ENCODE measurements at regions not wholly inside any gene's neighbourhood (a gene's known extent, or its start where the extent isn't known, plus 50 kb on each side); places are given as distances from the start of the nearest gene placed in this dataset.

- no peak for DNase-seq (ENCODE audit: low read depth, low spot score)
- in situ Hi-C loops (cut with HindIII; ENCODE audit: low sequenced_read_pairs), result no loop called here
- H3K4me3 ChIP-seq (ENCODE audit: low read depth, low read length), result no peak overlapping the region
- TF ChIP-seq, protein P1, sequence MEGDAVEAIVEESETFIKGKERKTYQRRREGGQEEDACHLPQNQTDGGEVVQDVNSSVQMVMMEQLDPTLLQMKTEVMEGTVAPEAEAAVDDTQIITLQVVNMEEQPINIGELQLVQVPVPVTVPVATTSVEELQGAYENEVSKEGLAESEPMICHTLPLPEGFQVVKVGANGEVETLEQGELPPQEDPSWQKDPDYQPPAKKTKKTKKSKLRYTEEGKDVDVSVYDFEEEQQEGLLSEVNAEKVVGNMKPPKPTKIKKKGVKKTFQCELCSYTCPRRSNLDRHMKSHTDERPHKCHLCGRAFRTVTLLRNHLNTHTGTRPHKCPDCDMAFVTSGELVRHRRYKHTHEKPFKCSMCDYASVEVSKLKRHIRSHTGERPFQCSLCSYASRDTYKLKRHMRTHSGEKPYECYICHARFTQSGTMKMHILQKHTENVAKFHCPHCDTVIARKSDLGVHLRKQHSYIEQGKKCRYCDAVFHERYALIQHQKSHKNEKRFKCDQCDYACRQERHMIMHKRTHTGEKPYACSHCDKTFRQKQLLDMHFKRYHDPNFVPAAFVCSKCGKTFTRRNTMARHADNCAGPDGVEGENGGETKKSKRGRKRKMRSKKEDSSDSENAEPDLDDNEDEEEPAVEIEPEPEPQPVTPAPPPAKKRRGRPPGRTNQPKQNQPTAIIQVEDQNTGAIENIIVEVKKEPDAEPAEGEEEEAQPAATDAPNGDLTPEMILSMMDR (IDR thresholded peaks at IDR 0.05; ENCODE audit: low read depth, low read length), result no peak
Observed at GRCh38 chr4:4693755-4694295, 152.0 kb upstream of the STX18 start.

DNA sequence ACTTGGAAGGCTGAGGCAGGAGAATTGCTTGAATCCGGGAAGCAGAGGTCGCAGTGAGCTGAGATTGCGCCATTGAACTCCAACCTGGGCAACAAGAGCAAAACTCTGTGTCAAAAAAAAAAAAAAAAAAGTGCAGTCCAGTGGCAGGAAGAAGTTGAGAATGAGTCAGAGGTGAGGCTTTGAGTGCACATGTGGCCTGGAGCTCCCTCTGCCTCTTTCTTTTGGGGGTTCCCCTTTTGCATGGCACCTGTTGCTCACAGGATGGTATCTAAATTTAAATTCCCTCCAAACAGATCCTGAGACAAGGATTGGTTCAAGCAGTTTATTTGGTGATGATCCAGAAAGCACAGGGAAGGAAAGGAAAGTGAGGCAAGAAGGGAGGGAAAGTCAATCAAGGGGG is 151.4 kb upstream of the STX18 start:
- no peak for DNase-seq (ENCODE audit: low read depth, low spot score)
- in situ Hi-C loops (cut with HindIII; ENCODE audit: low sequenced_read_pairs), result no loop called here
- no peak overlapping the region for H3K4me3 ChIP-seq (ENCODE audit: low read depth, low read length)
- TF ChIP-seq, protein P1 (IDR thresholded peaks at IDR 0.05; ENCODE audit: low read depth, low read length), result no peak

DNA sequence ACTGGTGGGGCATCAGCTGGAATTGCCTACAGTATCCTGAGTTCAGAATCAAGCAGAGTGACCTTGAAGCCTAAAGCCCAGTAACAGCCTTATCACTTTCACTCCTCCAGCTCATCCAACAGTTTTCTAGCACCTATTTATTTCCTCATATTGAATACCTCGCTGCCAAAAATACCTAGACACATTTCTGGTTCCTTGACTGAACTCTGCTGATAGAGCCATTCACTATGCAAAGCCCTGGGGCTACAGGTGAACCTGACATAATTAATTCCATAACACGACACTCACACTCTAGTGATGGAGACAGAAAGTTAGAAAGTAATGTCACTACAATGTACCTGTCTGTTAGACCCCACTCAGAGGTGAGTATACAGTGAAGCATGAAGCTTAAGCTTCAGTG is 149.0 kb upstream of the STX18 start:
- TF ChIP-seq, protein P1 (IDR thresholded peaks at IDR 0.05; ENCODE audit: low read depth, low read length), result no peak
- in situ Hi-C loops (cut with HindIII; ENCODE audit: low sequenced_read_pairs), result no loop called here
- H3K4me3 ChIP-seq (ENCODE audit: low read depth, low read length), result no peak overlapping the region
- DNase-seq (ENCODE audit: low read depth, low spot score), result no peak

- in situ Hi-C loops (cut with HindIII; ENCODE audit: low sequenced_read_pairs), result no loop called here
- TF ChIP-seq, protein P1 (IDR thresholded peaks at IDR 0.05; ENCODE audit: low read depth, low read length), result no peak
- H3K4me3 ChIP-seq (ENCODE audit: low read depth, low read length), result no peak overlapping the region
- peak; percentile 47 for DNase-seq (ENCODE audit: low read depth, low spot score)
Observed at GRCh38 chr4:4689694-4690440, 148.0 kb upstream of the STX18 start.

GRCh38 chr4:4687935-4688727 is 146.3 kb upstream of the STX18 start:
- TF ChIP-seq, protein P1 (IDR thresholded peaks at IDR 0.05; ENCODE audit: low read depth, low read length), result no peak
- no peak for DNase-seq (ENCODE audit: low read depth, low spot score)
- no peak overlapping the region for H3K4me3 ChIP-seq (ENCODE audit: low read depth, low read length)
- in situ Hi-C loops (cut with HindIII; ENCODE audit: low sequenced_read_pairs), result no loop called here

GRCh38 chr4:4687100-4687499 is 145.3 kb upstream of the STX18 start:
- TF ChIP-seq, protein P1 (IDR thresholded peaks at IDR 0.05; ENCODE audit: low read depth, low read length), result no peak
- in situ Hi-C loops (cut with HindIII; ENCODE audit: low sequenced_read_pairs), result no loop called here
- no peak for DNase-seq (ENCODE audit: low read depth, low spot score)
- no peak overlapping the region for H3K4me3 ChIP-seq (ENCODE audit: low read depth, low read length)

Data from astrocyte of the spinal cord (primary cell).